Keratinocyte (primary cell): ENCODE measurements at regions not wholly inside any gene's neighbourhood (a gene's known extent, or its start where the extent isn't known, plus 50 kb on each side); places are given as distances from the start of the nearest gene placed in this dataset.

Experiments used
- DNase-seq: peaks from one replicate; pipeline ENCODE4 v3.0.0-alpha.2; 2011; ENCODE audit warnings: low read depth, missing footprints, low spot score
- FAIRE-seq: peaks from 2 replicates; lab custom pipeline; 2011; peaks lifted over from hg19 to GRCh38; lab: Jason Lieb, UNC
- H2AFZ ChIP-seq: 2 replicates; pipeline ENCODE4 v1.6.0; 2012; ENCODE audit warnings: low read length, control low read depth, inconsistent platforms; ENCODE audit not compliant: control insufficient read depth
- H3K27ac ChIP-seq: 2 replicates; pipeline ENCODE4 v1.5.1; 2011; ENCODE audit warnings: low read length; ENCODE audit not compliant: control insufficient read depth, insufficient read depth
- H3K27me3 ChIP-seq: 3 replicates; pipeline ENCODE4 v1.6.0; 2011; ENCODE audit warnings: low read length; ENCODE audit not compliant: control insufficient read depth, insufficient read depth; ENCODE audit errors: extremely low read depth
- H3K36me3 ChIP-seq, 2 experiments: 2 replicates in 1 of 2; 3 replicates in 1 of 2; pipeline ENCODE4 v1.5.1; 2011; ENCODE audit warnings: low read length in 2 of 2, mild to moderate bottlenecking in 1 of 2; ENCODE audit not compliant: control insufficient read depth in 2 of 2, insufficient read depth in 2 of 2; ENCODE audit errors: extremely low read depth in 1 of 2
- H3K4me1 ChIP-seq: 3 replicates; pipeline ENCODE4 v1.5.1; 2011; ENCODE audit warnings: low read length; ENCODE audit not compliant: control insufficient read depth, insufficient read depth; ENCODE audit errors: extremely low read depth
- H3K4me2 ChIP-seq: 3 replicates; pipeline ENCODE4 v1.6.0; 2011; ENCODE audit warnings: low read depth, low read length; ENCODE audit not compliant: control insufficient read depth, insufficient read depth; ENCODE audit errors: extremely low read depth
- H3K4me3 ChIP-seq, 3 experiments: fragments of 200-600 bp in 1 of 3; sonication (generic) in 1 of 3; 2 replicates in 2 of 3; 3 replicates in 1 of 3; pipeline ENCODE4 v1.5.1; 2011 to 2016; ENCODE audit warnings: low read length in 3 of 3, mild to moderate bottlenecking in 3 of 3, control low read depth in 2 of 3, inconsistent platforms in 1 of 3, low read depth in 1 of 3, mixed read lengths in 1 of 3, mixed run types in 1 of 3, moderate library complexity in 1 of 3; ENCODE audit not compliant: control insufficient read depth in 2 of 3, insufficient read depth in 2 of 3; ENCODE audit errors: extremely low read depth in 1 of 3
- H3K79me2 ChIP-seq: 2 replicates; pipeline ENCODE4 v1.6.0; 2012; ENCODE audit warnings: low read length; ENCODE audit not compliant: control insufficient read depth, insufficient read depth
- H3K9ac ChIP-seq: 3 replicates; pipeline ENCODE4 v1.6.0; 2011; ENCODE audit warnings: low read length; ENCODE audit not compliant: control insufficient read depth, insufficient read depth; ENCODE audit errors: extremely low read depth
- H3K9me1 ChIP-seq: 3 replicates; pipeline ENCODE4 v1.6.0; 2011; ENCODE audit warnings: low read length; ENCODE audit not compliant: control insufficient read depth, insufficient read depth; ENCODE audit errors: extremely low read depth
- H3K9me3 ChIP-seq: 2 replicates; pipeline ENCODE4 v1.5.1; 2012; ENCODE audit warnings: low read depth, low read length; ENCODE audit not compliant: control insufficient read depth
- H4K20me1 ChIP-seq: 3 replicates; pipeline ENCODE4 v1.6.0; 2011; ENCODE audit warnings: low read length; ENCODE audit not compliant: control insufficient read depth, insufficient read depth; ENCODE audit errors: extremely low read depth
- EZH2 ChIP-seq: IDR thresholded peaks from one replicate; pipeline ENCODE4 v1.6.1; 2012; ENCODE audit warnings: inconsistent platforms, mild to moderate bottlenecking, low read length, moderate library complexity
- dilution Hi-C: fragments of 300-500 bp; cut with MboI; formaldehyde crosslinking; loops from one replicate; pipeline ENCODE4 v1.7.0; 2020; ENCODE audit warnings: low sequenced_read_pairs; ENCODE audit not compliant: extremely low pct_ligation_motif_present
- TF ChIP-seq, protein P1 (sequence below), 3 experiments: IDR thresholded peaks in 1 of 3; conservative IDR thresholded peaks in 1 of 3; optimal IDR thresholded peaks in 1 of 3; 2 replicates in 2 of 3; 3 replicates in 1 of 3; pipeline versions ENCODE3 to v1.5.1; 2011; ENCODE audit warnings: low read length in 3 of 3, mild to moderate bottlenecking in 3 of 3, moderate library complexity in 2 of 3, control low read depth in 1 of 3, inconsistent platforms in 1 of 3; ENCODE audit not compliant: insufficient read depth in 2 of 3; ENCODE audit errors: extremely low read depth in 1 of 3

DNA sequence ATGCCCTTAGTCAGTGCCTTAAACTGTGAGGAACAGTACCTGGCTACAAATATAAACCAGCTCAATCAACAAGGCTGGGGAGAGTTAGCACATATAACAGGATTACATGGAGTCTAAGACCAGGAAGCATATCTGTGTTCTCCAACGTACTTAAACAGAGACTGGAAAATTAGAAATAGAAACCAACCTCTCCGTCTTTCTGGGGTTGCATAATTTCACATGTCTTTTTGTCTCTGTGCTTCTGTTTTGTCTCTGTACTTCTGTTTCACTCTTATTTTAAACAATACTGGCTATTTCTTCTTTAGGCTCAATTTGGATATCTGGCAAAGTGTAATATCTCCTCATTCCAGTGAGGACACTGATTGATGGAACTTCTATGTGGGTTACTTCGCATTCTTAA lies 749.0 kb upstream of the ZEB2 start:
- Histone ChIP-seq H3K4me1 (peaks cover 3% of the 10 kb centered on the region), H3K4me3 (no peak overlapping the region), H3K79me2 (no peaks in the 10 kb centered on the region), H2AFZ (no peak overlapping the region), H3K9ac (no peak overlapping the region), H3K9me3 (no peaks in the 10 kb centered on the region), H3K9me1 (no peaks in the 10 kb centered on the region), H4K20me1 (no peaks in the 10 kb centered on the region), H3K27me3 (no peaks in the 10 kb centered on the region), H3K4me2 (no peak overlapping the region), H3K36me3 (no peaks in the 10 kb centered on the region), H3K27ac (no peak overlapping the region)
- DNase-seq: no peak
- TF ChIP-seq, protein P1, sequence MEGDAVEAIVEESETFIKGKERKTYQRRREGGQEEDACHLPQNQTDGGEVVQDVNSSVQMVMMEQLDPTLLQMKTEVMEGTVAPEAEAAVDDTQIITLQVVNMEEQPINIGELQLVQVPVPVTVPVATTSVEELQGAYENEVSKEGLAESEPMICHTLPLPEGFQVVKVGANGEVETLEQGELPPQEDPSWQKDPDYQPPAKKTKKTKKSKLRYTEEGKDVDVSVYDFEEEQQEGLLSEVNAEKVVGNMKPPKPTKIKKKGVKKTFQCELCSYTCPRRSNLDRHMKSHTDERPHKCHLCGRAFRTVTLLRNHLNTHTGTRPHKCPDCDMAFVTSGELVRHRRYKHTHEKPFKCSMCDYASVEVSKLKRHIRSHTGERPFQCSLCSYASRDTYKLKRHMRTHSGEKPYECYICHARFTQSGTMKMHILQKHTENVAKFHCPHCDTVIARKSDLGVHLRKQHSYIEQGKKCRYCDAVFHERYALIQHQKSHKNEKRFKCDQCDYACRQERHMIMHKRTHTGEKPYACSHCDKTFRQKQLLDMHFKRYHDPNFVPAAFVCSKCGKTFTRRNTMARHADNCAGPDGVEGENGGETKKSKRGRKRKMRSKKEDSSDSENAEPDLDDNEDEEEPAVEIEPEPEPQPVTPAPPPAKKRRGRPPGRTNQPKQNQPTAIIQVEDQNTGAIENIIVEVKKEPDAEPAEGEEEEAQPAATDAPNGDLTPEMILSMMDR (optimal IDR thresholded peaks at IDR 0.05 in 1 of 3, IDR thresholded peaks at IDR 0.05 in 1 of 3, conservative IDR thresholded peaks at IDR 0.05 in 1 of 3; ENCODE audit: extremely low read depth in 1 of 3, insufficient read depth in 2 of 3, low read length in 3 of 3): no peak
- TF ChIP-seq EZH2: no peak
- FAIRE-seq: no peak
- dilution Hi-C loops: no loop called here

- no peaks in the 10 kb centered on the region for H3K27me3 ChIP-seq
- no peak overlapping the region for H3K4me3 ChIP-seq
- DNase-seq: no peak
- TF ChIP-seq, protein P1 (optimal IDR thresholded peaks at IDR 0.05 in 1 of 3, IDR thresholded peaks at IDR 0.05 in 1 of 3, conservative IDR thresholded peaks at IDR 0.05 in 1 of 3; ENCODE audit: extremely low read depth in 1 of 3, insufficient read depth in 2 of 3, low read length in 3 of 3): no peak
- no peak for TF ChIP-seq EZH2
- H3K27ac ChIP-seq: no peak overlapping the region
- dilution Hi-C loops: no loop called here
- H3K9ac ChIP-seq: no peak overlapping the region
- H3K9me1 ChIP-seq: no peaks in the 10 kb centered on the region
- H3K9me3 ChIP-seq: no peaks in the 10 kb centered on the region
- H2AFZ ChIP-seq: no peak overlapping the region
- H3K36me3 ChIP-seq: no peaks in the 10 kb centered on the region
- H3K79me2 ChIP-seq: no peaks in the 10 kb centered on the region
- H4K20me1 ChIP-seq: no peaks in the 10 kb centered on the region
- no peak for FAIRE-seq
- no peaks in the 10 kb centered on the region for H3K4me1 ChIP-seq
- H3K4me2 ChIP-seq: no peak overlapping the region
Observed at GRCh38 chr2:145267451-145267850, 747.5 kb upstream of the ZEB2 start.
